ENCODE measurements at regions not wholly inside any gene's neighbourhood (a gene's known extent, or its start where the extent isn't known, plus 50 kb on each side); places are given as distances from the start of the nearest gene placed in this dataset.

GRCh38 chr2:145702305-145702704 lies 1182.4 kb upstream of the ZEB2 start:
- DNase-seq: no peak

- no peak for DNase-seq
Measured at GRCh38 chr2:145692971-145693478, 1173.1 kb upstream of the ZEB2 start.

GRCh38 chr2:145691659-145692058 lies 1171.7 kb upstream of the ZEB2 start:
- no peak for DNase-seq

- DNase-seq: no peak
Measured at GRCh38 chr2:145690183-145690778, 1170.4 kb upstream of the ZEB2 start.

- no peak for DNase-seq
Measured at GRCh38 chr2:145689277-145689676, 1169.4 kb upstream of the ZEB2 start.

GRCh38 chr2:145688156-145688555 lies 1168.2 kb upstream of the ZEB2 start:
- no peak for DNase-seq

GRCh38 chr2:145687442-145688134 lies 1167.7 kb upstream of the ZEB2 start:
- DNase-seq: no peak

- no peak for DNase-seq
Measured at GRCh38 chr2:145685383-145686050, 1165.6 kb upstream of the ZEB2 start.

- DNase-seq: no peak
Measured at GRCh38 chr2:145682546-145683157, 1162.7 kb upstream of the ZEB2 start.

GRCh38 chr2:145680276-145680675 lies 1160.4 kb upstream of the ZEB2 start:
- DNase-seq: no peak

GRCh38 chr2:145677371-145677770 lies 1157.5 kb upstream of the ZEB2 start:
- no peak for DNase-seq

- DNase-seq: no peak
Measured at GRCh38 chr2:145674705-145675104, 1154.8 kb upstream of the ZEB2 start.

- DNase-seq: no peak
Measured at GRCh38 chr2:145669301-145669700, 1149.4 kb upstream of the ZEB2 start.

- no peak for DNase-seq
Measured at GRCh38 chr2:145666552-145666951, 1146.6 kb upstream of the ZEB2 start.

- DNase-seq: no peak
Measured at GRCh38 chr2:145657265-145657664, 1137.3 kb upstream of the ZEB2 start.

GRCh38 chr2:145655165-145655765 lies 1135.3 kb upstream of the ZEB2 start:
- no peak for DNase-seq

GRCh38 chr2:145654746-145655145 lies 1134.8 kb upstream of the ZEB2 start:
- DNase-seq: no peak

- DNase-seq: no peak
Measured at GRCh38 chr2:145654156-145654555, 1134.2 kb upstream of the ZEB2 start.

GRCh38 chr2:145653553-145653952 lies 1133.6 kb upstream of the ZEB2 start:
- no peak for DNase-seq

- no peak for DNase-seq
Measured at GRCh38 chr2:145652571-145653545, 1132.9 kb upstream of the ZEB2 start.

- no peak for DNase-seq
Measured at GRCh38 chr2:145652036-145652435, 1132.1 kb upstream of the ZEB2 start.

- DNase-seq: no peak
Measured at GRCh38 chr2:145650226-145650625, 1130.3 kb upstream of the ZEB2 start.

All from SHP77 treated with DMSO at 0.1 percent for 48 hours (cell line).